Lung (tissue), 11 donors: ENCODE measurements at regions not wholly inside any gene's neighbourhood (a gene's known extent, or its start where the extent isn't known, plus 50 kb on each side); places are given as distances from the start of the nearest gene placed in this dataset.

Source experiments
- ATAC-seq: fragments of 200-7000 bp; cut with Tn5 transposase; one replicate; pipeline ENCODE4 v1.9.1; 2020; ENCODE audit warnings: moderate number of reproducible peaks; ENCODE audit not compliant: insufficient read depth, low FRiP score
- DNase-seq, 3 donors: peaks; one replicate each; pipeline ENCODE4 v3.0.0-alpha.2; 2013 to 2017
- H3K27ac ChIP-seq, 2 donors: one replicate each; pipeline ENCODE4 v1.5.1; 2013; ENCODE audit warnings: mild to moderate bottlenecking in 2 of 2, moderate library complexity in 2 of 2, control low read depth in 1 of 2, inconsistent platforms in 1 of 2, low read depth in 1 of 2, low read length in 1 of 2
- H3K27me3 ChIP-seq, 3 donors: one replicate each; pipeline ENCODE4 v1.5.1; 2013; ENCODE audit warnings: low read length in 2 of 3; ENCODE audit not compliant: control insufficient read depth in 3 of 3, insufficient read depth in 3 of 3
- H3K36me3 ChIP-seq, 4 donors: one replicate each; pipeline ENCODE4 v1.5.1; 2013; ENCODE audit warnings: low read length in 4 of 4, mild to moderate bottlenecking in 1 of 4, moderate library complexity in 1 of 4; ENCODE audit not compliant: control insufficient read depth in 4 of 4, insufficient read depth in 4 of 4
- H3K4me1 ChIP-seq, 5 donors: one replicate each; pipeline ENCODE4 v1.5.1; 2013; ENCODE audit warnings: low read length in 5 of 5, mild to moderate bottlenecking in 2 of 5, moderate library complexity in 1 of 5; ENCODE audit not compliant: control insufficient read depth in 5 of 5, insufficient read depth in 5 of 5
- H3K4me3 ChIP-seq: one replicate; pipeline ENCODE4 v1.5.1; 2013; ENCODE audit warnings: mild to moderate bottlenecking, control low read depth, moderate library complexity
- H3K9ac ChIP-seq, 2 donors: one replicate each; pipeline ENCODE4 v1.5.1; 2013; ENCODE audit warnings: low read length in 2 of 2, control low read depth in 1 of 2; ENCODE audit not compliant: insufficient read depth in 1 of 2
- H3K9me3 ChIP-seq, 4 donors: one replicate each; pipeline ENCODE4 v1.5.1; 2013; ENCODE audit warnings: low read length in 3 of 4, mild to moderate bottlenecking in 1 of 4, moderate library complexity in 1 of 4; ENCODE audit not compliant: control insufficient read depth in 4 of 4, insufficient read depth in 3 of 4
- WGBS, 2 donors: extraction: QIAGEN DNeasy Blood & Tissue Kit; methylation state at CpG; one replicate each; pipeline ENCODE4 v1.1.7; 2013; 5-methylcytosine and 5-hydroxymethylcytosine counted together
- TF ChIP-seq, protein P1 (sequence below): IDR thresholded peaks from 2 replicates; pipeline ENCODE4 v1.5.1; 2012; ENCODE audit warnings: mild to moderate bottlenecking; ENCODE audit errors: control extremely low read depth, extremely low read depth
- donor health status: control.
- donor health status: control.
- donor health status: Bipolar disorder and iron deficiency.
- donor health status: healthy.
- donor health status: DM: yes; HTN: yes; CAD: no.

DNA sequence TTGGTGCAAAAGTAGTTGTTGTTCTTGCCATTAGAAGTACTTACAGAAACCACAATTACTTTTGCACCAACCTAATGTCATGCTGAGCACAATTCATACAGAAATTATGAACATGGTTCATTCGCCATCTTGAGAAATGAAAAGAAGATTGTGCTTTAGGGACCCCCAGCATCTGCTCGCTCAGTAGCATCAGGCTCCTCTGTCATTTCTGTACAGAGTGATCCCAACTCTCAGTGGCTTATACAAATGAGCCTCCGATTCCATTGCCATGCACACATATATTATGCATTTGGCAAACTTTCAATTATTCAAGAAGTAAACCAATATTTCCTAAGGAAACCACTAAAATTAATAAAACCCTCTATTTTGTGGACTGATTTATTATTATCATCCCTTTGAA lies 266.2 kb downstream of the MED10 start:
- no peaks in the 10 kb centered on the region for H3K4me1 ChIP-seq
- DNase-seq = no peak
- no peak overlapping the region for H3K27ac ChIP-seq
- H3K36me3 ChIP-seq = no peaks in the 10 kb centered on the region
- no peak overlapping the region for H3K4me3 ChIP-seq
- no peaks in the 10 kb centered on the region for H3K27me3 ChIP-seq
- no peaks in the 10 kb centered on the region for H3K9me3 ChIP-seq
- no peak for ATAC-seq
- no peak overlapping the region for H3K9ac ChIP-seq
- 85 to 90% methylated on average over 3 of the region's 3 CpGs for WGBS, 2 donors
- TF ChIP-seq, protein P1, sequence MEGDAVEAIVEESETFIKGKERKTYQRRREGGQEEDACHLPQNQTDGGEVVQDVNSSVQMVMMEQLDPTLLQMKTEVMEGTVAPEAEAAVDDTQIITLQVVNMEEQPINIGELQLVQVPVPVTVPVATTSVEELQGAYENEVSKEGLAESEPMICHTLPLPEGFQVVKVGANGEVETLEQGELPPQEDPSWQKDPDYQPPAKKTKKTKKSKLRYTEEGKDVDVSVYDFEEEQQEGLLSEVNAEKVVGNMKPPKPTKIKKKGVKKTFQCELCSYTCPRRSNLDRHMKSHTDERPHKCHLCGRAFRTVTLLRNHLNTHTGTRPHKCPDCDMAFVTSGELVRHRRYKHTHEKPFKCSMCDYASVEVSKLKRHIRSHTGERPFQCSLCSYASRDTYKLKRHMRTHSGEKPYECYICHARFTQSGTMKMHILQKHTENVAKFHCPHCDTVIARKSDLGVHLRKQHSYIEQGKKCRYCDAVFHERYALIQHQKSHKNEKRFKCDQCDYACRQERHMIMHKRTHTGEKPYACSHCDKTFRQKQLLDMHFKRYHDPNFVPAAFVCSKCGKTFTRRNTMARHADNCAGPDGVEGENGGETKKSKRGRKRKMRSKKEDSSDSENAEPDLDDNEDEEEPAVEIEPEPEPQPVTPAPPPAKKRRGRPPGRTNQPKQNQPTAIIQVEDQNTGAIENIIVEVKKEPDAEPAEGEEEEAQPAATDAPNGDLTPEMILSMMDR = no peak

DNA sequence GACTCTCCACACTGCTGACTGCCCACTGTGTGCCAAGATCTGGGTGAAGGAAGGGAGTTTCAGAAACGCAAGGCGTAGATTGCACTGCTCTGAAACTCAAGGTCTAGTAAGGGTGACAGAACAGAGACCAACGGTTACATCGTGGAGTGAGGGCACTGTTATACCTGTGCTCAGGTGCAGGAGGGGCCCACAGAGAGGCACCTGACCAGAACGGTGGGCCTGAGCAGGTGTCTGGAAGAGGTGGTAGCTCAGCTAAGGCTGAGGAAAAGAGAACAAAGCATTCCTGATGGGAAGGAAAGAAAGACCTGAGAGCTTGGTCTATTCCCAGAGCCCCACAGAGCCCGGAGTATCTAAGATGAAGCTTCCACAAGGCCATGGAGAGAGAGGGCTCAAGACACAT lies 267.2 kb downstream of the MED10 start:
- Histone ChIP-seq H3K27ac (no peak overlapping the region), H3K9ac (no peak overlapping the region), H3K27me3 (no peaks in the 10 kb centered on the region), H3K4me3 (no peak overlapping the region), H3K36me3 (no peaks in the 10 kb centered on the region), H3K9me3 (no peaks in the 10 kb centered on the region), H3K4me1 (no peaks in the 10 kb centered on the region)
- TF ChIP-seq, protein P1 = no peak
- no peak for ATAC-seq
- no peak for DNase-seq
- WGBS, 2 donors = 86 to 88% methylated on average over 6 of the region's 6 CpGs

DNA sequence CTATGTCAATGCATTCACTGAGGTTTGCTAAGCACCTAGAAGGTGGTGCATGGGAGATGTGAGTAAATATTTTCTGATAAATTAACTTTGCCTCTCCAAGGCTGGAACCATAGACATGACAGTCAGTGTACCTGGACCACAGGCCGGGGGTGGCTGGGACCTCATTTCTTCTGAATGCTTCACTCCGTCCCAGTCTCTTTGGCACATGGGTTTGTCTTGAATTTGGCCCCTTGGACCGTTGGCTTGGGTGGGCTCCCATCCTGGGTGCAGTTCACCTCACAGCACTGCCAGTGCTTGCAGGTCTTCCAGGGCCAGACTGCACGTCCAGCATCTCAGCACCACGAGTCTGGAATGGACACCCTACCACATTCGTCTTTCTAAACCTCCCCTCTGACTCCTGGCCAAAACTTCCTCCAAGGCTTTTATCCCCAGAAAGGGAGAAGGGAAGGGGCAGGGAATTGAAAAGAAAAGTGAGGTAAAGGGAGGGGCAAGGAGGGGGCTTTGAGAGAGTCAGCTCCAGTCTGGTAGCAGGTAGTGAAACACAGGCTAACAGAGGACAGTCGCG lies 267.8 kb downstream of the MED10 start:
- ATAC-seq = no peak
- H3K9ac ChIP-seq = no peak overlapping the region
- no peak for DNase-seq
- no peaks in the 10 kb centered on the region for H3K27me3 ChIP-seq
- no peak overlapping the region for H3K4me3 ChIP-seq
- TF ChIP-seq, protein P1 = no peak
- H3K36me3 ChIP-seq = no peaks in the 10 kb centered on the region
- no peak overlapping the region for H3K27ac ChIP-seq
- no peaks in the 10 kb centered on the region for H3K4me1 ChIP-seq
- 88 to 91% methylated on average over 8 of the region's 8 CpGs for WGBS, 2 donors
- no peaks in the 10 kb centered on the region for H3K9me3 ChIP-seq
